Nephron progenitor cell (in vitro differentiated cells): ENCODE measurements at regions not wholly inside any gene's neighbourhood (a gene's known extent, or its start where the extent isn't known, plus 50 kb on each side); places are given as distances from the start of the nearest gene placed in this dataset.

Source experiments
- DNase-seq: peaks from one replicate; pipeline ENCODE4 v3.0.0; 2021
- H3K27ac Mint-ChIP-seq: 2 replicates; pipeline ENCODE4 v1.8.0; 2021; ENCODE audit warnings: mild to moderate bottlenecking, moderate library complexity, mixed read lengths
- H3K27me3 Mint-ChIP-seq: 2 replicates; pipeline ENCODE4 v1.8.0; 2021; ENCODE audit warnings: mild to moderate bottlenecking, low read depth, mixed read lengths; ENCODE audit not compliant: poor library complexity
- H3K36me3 Mint-ChIP-seq: 2 replicates; pipeline ENCODE4 v1.8.0; 2021; ENCODE audit warnings: low read depth, mixed read lengths
- H3K4me1 Mint-ChIP-seq: 2 replicates; pipeline ENCODE4 v1.8.0; 2021; ENCODE audit warnings: mixed read lengths
- H3K4me3 Mint-ChIP-seq: 2 replicates; pipeline ENCODE4 v1.8.0; 2021; ENCODE audit warnings: mild to moderate bottlenecking, moderate library complexity, mixed read lengths
- H3K9me3 Mint-ChIP-seq: 2 replicates; pipeline ENCODE4 v1.8.0; 2021; ENCODE audit warnings: mild to moderate bottlenecking, moderate library complexity, mixed read lengths
- TF ChIP-seq, protein P1 (sequence below): fragments of 200-600 bp; sonication (generic); IDR thresholded peaks from 2 replicates; pipeline ENCODE4 v1.5.0; 2021; ENCODE audit warnings: antibody characterized with exemption

DNA sequence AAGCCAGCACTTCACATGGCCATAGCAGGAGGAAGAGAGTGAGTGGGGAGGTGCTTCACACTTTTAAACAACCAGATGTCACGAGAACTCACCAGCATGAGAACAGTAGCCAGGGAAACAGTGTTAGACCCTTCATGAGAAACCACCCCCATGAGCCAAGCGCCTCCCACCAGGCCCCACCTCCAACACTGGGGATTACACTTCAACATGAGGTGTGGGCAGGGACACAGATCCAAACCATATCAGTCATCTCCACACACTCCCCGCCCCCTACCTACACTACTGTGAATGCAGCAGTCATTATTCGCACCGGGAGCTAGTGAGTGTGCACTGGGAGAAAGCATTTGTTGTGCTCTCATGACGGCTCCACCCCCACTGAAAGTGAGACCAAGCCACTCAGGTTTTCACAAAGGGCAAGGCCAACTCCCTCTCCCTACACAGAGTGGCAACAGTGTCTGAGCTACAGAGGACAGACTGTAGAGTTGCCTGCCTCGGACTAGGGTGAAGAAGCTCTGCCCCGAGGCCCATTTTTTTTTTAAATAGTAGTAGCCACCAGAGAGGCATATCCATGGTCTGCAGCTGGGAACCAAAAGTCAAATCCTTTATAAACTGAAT, 125.6 kb downstream of the BARHL2 start:
- Mint-ChIP-seq H3K4me3 (no peak overlapping the region), H3K9me3 (peaks cover 88% of the 10 kb centered on the region), H3K27ac (no peak overlapping the region), H3K27me3 (peaks cover 4% of the 10 kb centered on the region), H3K4me1 (no peaks in the 10 kb centered on the region), H3K36me3 (peaks cover 21% of the 10 kb centered on the region)
- no peak for DNase-seq
- TF ChIP-seq, protein P1, sequence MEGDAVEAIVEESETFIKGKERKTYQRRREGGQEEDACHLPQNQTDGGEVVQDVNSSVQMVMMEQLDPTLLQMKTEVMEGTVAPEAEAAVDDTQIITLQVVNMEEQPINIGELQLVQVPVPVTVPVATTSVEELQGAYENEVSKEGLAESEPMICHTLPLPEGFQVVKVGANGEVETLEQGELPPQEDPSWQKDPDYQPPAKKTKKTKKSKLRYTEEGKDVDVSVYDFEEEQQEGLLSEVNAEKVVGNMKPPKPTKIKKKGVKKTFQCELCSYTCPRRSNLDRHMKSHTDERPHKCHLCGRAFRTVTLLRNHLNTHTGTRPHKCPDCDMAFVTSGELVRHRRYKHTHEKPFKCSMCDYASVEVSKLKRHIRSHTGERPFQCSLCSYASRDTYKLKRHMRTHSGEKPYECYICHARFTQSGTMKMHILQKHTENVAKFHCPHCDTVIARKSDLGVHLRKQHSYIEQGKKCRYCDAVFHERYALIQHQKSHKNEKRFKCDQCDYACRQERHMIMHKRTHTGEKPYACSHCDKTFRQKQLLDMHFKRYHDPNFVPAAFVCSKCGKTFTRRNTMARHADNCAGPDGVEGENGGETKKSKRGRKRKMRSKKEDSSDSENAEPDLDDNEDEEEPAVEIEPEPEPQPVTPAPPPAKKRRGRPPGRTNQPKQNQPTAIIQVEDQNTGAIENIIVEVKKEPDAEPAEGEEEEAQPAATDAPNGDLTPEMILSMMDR, result no peak

DNA sequence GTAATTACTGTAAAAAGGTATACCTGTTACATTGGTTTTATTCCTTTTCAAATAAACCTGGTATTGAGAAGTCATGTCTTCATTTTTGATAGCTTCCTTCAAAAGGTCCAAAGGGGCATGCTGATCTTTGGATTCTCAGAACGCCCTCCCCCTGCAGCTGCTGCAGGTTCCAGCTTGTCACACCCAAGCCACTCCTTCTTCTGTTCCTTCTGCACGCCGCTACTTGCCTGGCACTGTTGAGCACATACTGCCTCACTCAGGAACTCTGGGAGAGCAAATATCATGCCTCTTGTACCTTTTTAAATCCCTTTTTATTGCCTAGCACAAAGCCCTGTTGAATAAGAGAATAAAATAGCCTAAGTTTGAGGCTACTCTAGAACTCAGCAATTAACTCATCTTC, 136.9 kb downstream of the BARHL2 start:
- DNase-seq, result no peak
- no peaks in the 10 kb centered on the region for H3K4me1 Mint-ChIP-seq

DNA sequence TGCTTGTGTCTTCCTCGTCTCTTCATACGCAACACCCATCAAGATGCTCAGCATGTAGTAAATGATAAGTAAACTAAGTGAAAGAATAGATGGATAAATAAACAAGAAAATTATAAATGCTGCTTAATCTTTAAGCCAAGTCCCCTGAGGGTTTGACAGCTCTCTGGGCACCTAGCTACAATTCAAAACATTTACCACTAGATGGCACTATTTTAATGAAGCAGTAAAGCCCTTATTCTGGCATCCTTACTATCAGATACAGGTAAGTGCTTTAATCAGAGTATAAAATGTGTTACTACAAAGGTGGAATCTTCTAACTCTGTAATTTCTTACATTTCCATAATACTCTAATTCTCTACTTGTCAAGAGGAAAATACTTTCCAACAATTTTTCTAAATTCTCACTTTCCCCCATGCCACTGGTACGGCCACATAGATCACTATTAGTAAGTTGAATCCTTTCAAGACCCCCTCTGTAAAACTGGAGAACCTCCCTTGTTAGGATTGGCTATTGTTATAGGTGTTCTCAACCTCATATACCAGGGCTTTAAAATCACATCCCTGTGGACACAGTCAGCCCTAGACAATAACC, 137.8 kb downstream of the BARHL2 start:
- Mint-ChIP-seq H3K27ac (no peak overlapping the region), H3K27me3 (peaks cover 7% of the 10 kb centered on the region)
- DNase-seq, result no peak

More for the DNA sequence above, 136.9 kb downstream of the BARHL2 start:
- H3K4me3 Mint-ChIP-seq, result no peak overlapping the region
- H3K36me3 Mint-ChIP-seq, result no peaks in the 10 kb centered on the region
- peaks cover 7% of the 10 kb centered on the region for H3K27me3 Mint-ChIP-seq
- H3K9me3 Mint-ChIP-seq, result peaks cover 4% of the 10 kb centered on the region
- no peak overlapping the region for H3K27ac Mint-ChIP-seq
- TF ChIP-seq, protein P1, result no peak

DNA sequence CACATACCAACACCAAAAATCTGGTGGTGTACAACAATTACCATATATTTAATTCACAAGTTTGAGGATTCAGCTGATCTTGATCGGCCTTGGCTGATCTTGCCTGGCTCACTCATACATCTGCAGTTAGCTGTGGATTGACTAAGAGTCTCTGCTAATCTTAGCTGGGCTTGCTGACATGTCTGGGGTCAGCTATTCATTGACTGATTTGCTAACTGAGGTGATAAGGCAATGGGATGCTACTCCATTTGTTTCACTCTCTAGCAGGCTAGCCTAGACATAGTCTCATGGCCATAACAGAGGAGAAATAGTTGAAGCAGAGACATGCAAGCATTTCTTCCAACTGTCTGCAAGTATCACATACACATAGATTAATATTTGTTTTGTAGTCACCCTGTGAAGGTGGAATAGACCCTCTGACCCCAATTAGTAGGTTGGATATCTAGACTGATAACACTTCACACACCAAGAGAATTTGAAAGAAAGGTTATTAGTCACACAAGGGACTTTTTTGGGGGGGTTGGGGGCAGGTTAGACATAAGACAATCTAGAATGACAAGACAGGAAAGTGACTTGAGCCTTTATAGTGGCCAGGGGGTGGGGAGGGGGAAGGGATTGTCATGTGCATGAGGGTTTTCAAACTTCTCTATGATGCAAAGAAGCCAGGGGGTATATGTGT, 142.3 kb downstream of the BARHL2 start:
- Mint-ChIP-seq H3K27me3 (no peaks in the 10 kb centered on the region), H3K4me3 (no peak overlapping the region), H3K36me3 (no peaks in the 10 kb centered on the region), H3K4me1 (no peaks in the 10 kb centered on the region), H3K27ac (no peak overlapping the region), H3K9me3 (peaks cover 10% of the 10 kb centered on the region)
- TF ChIP-seq, protein P1, result no peak
- no peak for DNase-seq

More for the DNA sequence above, 137.8 kb downstream of the BARHL2 start:
- TF ChIP-seq, protein P1, result peak; percentile 72
- Mint-ChIP-seq H3K4me3 (no peak overlapping the region), H3K9me3 (peaks cover 4% of the 10 kb centered on the region), H3K4me1 (no peaks in the 10 kb centered on the region), H3K36me3 (no peaks in the 10 kb centered on the region)

DNA sequence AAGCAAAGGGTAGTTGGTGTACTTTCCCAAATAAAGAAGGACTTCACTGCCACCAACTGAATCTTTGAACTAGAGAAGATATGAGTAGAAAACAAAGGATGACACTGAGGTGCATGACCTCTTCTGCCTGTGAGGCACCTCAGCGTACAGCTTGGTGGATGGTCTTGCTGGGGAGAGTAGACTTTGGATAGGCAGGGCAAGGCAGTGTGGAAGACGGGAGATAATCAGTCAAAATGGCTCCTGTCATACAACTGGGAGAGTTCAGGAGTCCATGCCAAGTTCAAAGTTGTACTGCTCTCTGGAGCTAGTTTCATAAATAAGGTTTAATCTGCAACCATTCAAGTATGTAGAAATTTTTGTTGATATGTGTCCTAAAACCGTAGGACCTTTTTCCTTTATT, 143.4 kb downstream of the BARHL2 start:
- Mint-ChIP-seq H3K4me1 (no peaks in the 10 kb centered on the region), H3K9me3 (peaks cover 10% of the 10 kb centered on the region), H3K36me3 (no peaks in the 10 kb centered on the region), H3K27me3 (no peaks in the 10 kb centered on the region), H3K27ac (no peak overlapping the region), H3K4me3 (no peak overlapping the region)
- TF ChIP-seq, protein P1, result no peak
- no peak for DNase-seq
